RPMI8226 (cell line): ENCODE measurements at regions not wholly inside any gene's neighbourhood (a gene's known extent, or its start where the extent isn't known, plus 50 kb on each side); places are given as distances from the start of the nearest gene placed in this dataset.

Source experiments
- DNase-seq: peaks from one replicate; pipeline ENCODE4 v3.0.0-alpha.2; 2015

- no peak for DNase-seq
These were observed 73.9 kb downstream of the TEX29 start for GRCh38 chr13:111394211-111394922.

GRCh38 chr13:111395511-111396393, 75.3 kb downstream of the TEX29 start:
- DNase-seq: no peak

DNA sequence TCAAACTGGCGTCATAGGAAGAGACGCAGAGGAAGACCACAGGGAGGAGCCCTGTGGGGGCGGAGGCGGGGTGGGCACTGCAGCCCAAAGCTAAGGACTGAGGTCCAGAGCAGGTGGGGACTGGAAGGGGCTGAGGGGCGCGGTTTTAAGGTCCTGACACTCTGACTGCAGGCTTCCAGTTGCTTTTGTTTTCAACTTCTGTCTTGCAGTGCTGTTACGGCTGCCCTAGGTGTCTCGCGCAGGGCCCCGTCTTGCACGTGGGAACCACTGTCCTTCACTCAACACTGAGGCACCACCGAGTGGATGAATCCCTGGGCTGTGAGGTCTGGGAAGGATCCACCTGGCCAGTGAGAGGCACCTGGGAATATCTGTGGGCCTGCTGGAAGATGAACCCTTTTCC, 76.0 kb downstream of the TEX29 start:
- no peak for DNase-seq

DNA sequence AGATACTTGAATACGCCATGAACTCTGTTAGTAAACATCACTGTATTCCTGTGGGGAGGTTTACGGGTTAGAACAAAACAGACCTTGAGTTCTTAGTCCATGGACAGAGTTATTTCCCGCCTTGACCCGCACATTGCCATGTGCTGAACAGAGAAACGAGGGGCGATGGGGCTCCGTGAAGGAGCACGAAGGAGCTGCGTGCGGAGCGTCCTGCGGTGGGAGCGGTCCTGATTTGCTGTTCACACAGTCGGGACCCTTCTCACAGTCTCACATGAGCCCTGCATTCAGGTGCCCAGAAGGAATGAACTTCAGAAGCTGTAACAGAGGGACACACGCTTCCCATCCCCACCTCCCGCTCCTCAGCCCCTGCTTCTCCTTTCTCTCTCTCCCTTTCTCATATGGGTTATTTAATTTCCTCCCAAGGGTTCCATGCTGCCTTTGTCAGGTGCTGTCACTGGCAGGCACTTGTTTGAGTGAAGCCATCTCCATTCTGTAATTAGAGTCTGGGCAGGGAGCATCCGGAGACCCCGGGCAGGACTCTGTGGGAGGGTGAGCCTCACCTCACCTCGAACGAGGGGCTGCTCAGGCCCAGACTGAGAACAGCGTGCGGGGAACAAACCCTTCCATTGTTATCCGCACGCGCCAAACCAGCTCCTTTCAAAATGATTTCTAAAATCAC, 76.9 kb downstream of the TEX29 start:
- DNase-seq: no peak

DNA sequence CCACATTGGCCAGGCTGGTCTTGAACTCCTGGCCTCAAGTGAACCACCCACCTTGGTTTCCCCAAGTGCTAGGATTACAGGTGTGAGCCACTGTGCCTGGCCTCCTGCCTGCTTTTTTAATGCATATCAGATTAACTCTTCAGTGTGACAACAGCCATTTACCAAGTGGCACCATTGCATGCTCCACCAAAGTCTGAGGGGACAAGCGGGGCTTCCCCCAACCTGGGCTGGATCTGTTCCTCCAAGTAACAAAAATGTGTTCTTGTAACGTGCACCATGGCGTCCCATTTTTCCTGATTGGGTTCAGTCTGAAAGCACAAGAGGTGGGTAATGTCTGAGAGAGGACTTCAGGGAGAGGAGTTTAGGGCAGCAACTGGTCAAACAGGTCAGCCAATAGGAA, 77.8 kb downstream of the TEX29 start:
- no peak for DNase-seq

GRCh38 chr13:111398715-111399299, 78.4 kb downstream of the TEX29 start:
- no peak for DNase-seq

DNA sequence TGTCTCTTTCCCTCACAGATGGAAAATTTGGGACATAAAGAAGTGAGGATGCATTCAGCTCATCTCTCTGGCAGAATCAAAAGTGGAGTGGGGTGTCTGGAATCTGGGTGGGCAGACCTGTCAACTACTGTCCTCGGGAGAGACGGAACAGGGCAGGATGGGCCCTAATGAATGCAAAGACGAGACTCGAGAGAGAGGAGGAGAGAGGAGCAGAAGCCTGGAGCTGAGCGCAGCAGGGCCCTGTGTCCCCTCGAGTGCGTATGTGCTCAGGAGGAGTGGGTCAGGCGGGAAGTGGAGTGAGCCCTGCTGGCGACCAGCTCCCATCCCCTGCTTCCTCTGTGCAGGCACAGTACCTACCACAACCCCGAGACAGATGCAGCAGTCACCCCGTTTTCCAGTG, 78.9 kb downstream of the TEX29 start:
- DNase-seq: no peak

DNA sequence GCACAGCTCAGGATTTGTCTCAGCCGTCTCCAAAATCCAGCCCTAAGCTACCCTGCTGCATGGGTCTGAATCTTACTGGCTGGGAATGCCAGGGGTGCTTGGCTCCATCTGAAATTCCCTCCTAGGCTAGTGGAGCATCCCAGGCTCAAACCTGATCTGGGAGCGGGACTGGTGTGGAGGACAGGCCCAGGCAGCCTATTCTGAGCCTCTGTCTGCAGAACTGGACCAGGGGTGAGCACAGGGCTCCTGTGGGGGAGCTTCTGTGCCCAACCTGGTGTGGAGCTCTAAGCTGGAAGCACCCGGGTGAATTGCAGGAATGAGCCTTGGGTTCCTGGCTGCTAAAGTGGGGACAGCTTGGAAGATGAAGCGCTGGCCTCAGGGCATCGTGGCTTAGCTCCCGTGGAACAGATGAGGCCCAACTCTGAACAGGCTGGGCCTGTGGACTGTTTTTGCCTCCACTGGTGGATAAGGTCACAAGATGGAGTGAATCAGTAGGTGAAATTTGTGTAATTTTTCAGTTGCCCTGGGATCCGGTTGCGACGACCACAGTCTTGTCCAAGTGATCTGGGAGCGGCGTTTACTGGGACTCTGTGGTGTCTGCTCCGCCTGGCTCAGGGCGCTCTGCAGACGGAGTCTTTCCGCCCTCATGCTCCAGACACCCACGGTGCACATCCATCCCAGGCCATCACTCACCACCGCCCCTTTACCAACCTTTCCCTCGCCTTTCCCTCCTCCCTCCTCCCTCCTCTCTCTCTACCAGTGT, 79.5 kb downstream of the TEX29 start:
- no peak for DNase-seq

DNA sequence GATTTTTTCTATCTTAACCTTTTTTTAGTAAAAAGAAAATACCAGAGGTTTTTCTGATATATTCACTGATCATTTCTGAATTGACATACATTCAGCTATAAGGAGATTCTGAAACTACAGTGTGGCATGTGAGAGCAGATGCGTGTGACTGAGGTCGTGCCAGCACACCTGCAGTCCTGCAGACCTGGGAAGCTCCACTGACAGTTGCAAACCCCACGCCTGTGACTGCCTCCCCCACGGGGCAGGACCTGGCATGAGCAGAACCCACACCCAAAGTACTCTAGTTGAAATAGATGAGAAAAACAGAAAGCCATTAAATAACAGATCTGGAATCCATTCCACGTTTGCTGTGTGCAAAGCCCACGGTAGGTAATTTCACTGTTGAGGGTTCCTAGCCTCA, 80.7 kb downstream of the TEX29 start:
- DNase-seq: no peak

GRCh38 chr13:111401755-111402154, 81.3 kb downstream of the TEX29 start:
- DNase-seq: no peak

GRCh38 chr13:111402441-111402840, 82.0 kb downstream of the TEX29 start:
- DNase-seq: no peak

GRCh38 chr13:111403266-111403665, 82.8 kb downstream of the TEX29 start:
- DNase-seq: no peak

GRCh38 chr13:111404746-111405145, 84.3 kb downstream of the TEX29 start:
- DNase-seq: no peak

- DNase-seq: no peak
These were observed 86.2 kb downstream of the TEX29 start for GRCh38 chr13:111406636-111407035.

DNA sequence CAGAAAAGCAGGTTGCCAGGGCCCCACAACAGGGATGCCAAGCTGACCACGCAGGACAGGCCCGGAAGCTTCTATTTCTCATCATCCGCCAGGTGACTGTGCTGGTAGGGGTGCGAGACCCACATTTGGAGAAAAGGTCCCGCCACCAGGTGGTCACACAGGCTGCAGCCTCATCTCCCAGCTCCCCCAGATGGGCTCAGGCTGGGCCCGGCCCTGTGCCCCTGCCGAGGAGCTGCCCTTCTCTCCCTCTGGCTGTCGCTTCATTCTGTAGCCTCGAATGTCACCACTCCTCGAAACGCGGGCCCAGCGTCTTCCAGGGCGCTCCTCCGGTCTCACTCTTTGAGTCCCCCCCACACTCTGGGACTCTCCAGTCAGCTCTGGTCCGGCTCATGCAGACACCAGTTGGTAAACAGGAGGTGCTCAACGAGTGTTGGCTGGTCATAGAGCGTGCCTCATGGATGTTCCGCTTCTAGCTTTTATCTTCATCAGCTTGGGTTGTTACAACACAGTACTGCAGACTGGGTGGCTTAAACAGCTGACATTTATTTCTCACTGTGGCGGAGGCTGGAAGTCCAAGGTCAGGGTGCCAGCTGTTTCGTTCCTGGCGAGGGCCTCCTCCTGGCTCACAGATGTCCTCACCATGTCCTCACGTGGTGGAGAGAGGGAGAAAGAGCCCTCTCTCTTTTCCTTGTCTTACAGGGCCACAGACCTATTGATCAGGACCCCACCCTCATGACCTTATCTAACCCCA, 87.1 kb downstream of the TEX29 start:
- no peak for DNase-seq

DNA sequence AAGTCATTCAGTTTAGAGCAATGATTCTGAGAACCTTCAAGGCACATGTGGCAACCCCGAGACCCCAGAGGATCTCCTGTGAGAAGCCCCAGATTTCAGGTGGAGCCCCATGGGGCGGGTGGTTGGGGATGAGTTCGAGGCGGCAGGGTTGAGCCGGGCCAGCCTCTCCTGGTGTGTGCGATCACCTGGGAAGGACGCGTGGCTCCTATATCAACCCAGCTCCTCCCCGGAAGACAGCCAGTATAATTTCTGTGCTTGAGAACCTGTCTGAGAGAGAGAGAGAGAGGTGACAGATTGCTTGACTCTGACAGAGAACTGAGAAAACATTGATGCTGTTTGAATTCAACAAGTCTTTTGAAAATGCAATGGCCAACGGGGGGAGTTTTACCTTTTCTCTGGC, 89.0 kb downstream of the TEX29 start:
- no peak for DNase-seq

GRCh38 chr13:111410232-111411021, 90.0 kb downstream of the TEX29 start:
- DNase-seq: no peak

GRCh38 chr13:111411151-111411858, 90.9 kb downstream of the TEX29 start:
- DNase-seq: no peak

- DNase-seq: no peak
These were observed 91.6 kb downstream of the TEX29 start for GRCh38 chr13:111411919-111412650.
